DOHH2 (cell line): ENCODE measurements at regions not wholly inside any gene's neighbourhood (a gene's known extent, or its start where the extent isn't known, plus 50 kb on each side); places are given as distances from the start of the nearest gene placed in this dataset.

Experiments used
- CTCF ChIP-seq: fragments of 200-600 bp; sonication (generic); IDR thresholded peaks from one replicate; pipeline ENCODE4 v1.5.1; 2014; ENCODE audit warnings: antibody characterized with exemption, mild to moderate bottlenecking, low read depth, low read length; ENCODE audit not compliant: poor library complexity, severe bottlenecking
- EZH2phosphoT487 ChIP-seq: fragments of 200-600 bp; sonication (generic); IDR thresholded peaks from 2 replicates; pipeline ENCODE4 v1.6.1; 2017; ENCODE audit warnings: borderline replicate concordance, mild to moderate bottlenecking, antibody characterized with exemption, low read length, moderate library complexity, mixed read lengths

- TF ChIP-seq CTCF (no peak), EZH2phosphoT487 (no peak)
These were observed 157.4 kb upstream of the TNFAIP3 start for GRCh38 chr6:137709424-137710236.
